ENCODE measurements at regions not wholly inside any gene's neighbourhood (a gene's known extent, or its start where the extent isn't known, plus 50 kb on each side); places are given as distances from the start of the nearest gene placed in this dataset.

DNA sequence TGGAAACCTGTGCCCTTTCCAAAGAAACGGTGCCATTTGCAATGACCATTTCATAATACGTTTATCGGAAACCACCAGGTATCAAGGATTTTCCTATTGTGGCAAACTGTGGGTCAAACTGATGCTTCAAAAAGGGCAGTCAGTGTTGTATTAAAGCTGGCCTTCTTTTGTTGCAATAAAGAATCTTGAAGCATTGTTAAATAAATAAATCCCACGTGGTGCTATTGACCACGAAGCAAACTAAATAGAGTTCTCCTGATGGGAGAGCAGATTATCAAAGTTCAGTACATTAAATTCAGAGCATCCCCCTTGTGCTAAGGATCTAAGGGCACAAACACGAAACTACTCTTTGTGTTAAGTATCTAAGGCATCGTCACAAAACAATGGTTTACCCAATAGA lies 545.9 kb upstream of the MIR17HG start:
- TF ChIP-seq, protein P1, sequence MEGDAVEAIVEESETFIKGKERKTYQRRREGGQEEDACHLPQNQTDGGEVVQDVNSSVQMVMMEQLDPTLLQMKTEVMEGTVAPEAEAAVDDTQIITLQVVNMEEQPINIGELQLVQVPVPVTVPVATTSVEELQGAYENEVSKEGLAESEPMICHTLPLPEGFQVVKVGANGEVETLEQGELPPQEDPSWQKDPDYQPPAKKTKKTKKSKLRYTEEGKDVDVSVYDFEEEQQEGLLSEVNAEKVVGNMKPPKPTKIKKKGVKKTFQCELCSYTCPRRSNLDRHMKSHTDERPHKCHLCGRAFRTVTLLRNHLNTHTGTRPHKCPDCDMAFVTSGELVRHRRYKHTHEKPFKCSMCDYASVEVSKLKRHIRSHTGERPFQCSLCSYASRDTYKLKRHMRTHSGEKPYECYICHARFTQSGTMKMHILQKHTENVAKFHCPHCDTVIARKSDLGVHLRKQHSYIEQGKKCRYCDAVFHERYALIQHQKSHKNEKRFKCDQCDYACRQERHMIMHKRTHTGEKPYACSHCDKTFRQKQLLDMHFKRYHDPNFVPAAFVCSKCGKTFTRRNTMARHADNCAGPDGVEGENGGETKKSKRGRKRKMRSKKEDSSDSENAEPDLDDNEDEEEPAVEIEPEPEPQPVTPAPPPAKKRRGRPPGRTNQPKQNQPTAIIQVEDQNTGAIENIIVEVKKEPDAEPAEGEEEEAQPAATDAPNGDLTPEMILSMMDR (IDR thresholded peaks at IDR 0.05; ENCODE audit: low read depth, low read length), result no peak
- TF ChIP-seq EZH2phosphoT487 (IDR thresholded peaks at IDR 0.05; ENCODE audit: low read depth), result no peak

Measured in OCI-LY3 (cell line).